SK-N-SH treated with all-trans-retinoic acid at 6 μM for 48 hours (cell line): ENCODE measurements at regions not wholly inside any gene's neighbourhood (a gene's known extent, or its start where the extent isn't known, plus 50 kb on each side); places are given as distances from the start of the nearest gene placed in this dataset.

Source experiments
- CREB5 ChIP-seq: fragments of 250-450 bp; sonication (Bioruptor Pico); IDR thresholded peaks from 2 replicates; pipeline ENCODE4 v1.5.1; 2020; ENCODE audit warnings: low read depth, mild to moderate bottlenecking, moderate library complexity
- CSDC2 ChIP-seq: fragments of 250-450 bp; sonication (Bioruptor Pico); IDR thresholded peaks from 2 replicates; pipeline ENCODE4 v1.5.0; 2020; ENCODE audit warnings: mild to moderate bottlenecking, moderate library complexity
- ISL1 ChIP-seq: fragments of 250-450 bp; sonication (Bioruptor Pico); IDR thresholded peaks from 2 replicates; pipeline ENCODE4 v2.1.2; 2022; ENCODE audit warnings: mild to moderate bottlenecking, moderate library complexity
- PATZ1 ChIP-seq: fragments of 250-450 bp; sonication (Bioruptor Pico); IDR thresholded peaks from 2 replicates; pipeline ENCODE4 v1.8.0; 2020; ENCODE audit warnings: mild to moderate bottlenecking, moderate library complexity, borderline replicate concordance
- RARB ChIP-seq: fragments of 250-450 bp; sonication (Bioruptor Pico); IDR thresholded peaks from 2 replicates; pipeline ENCODE4 v1.8.0; 2021; ENCODE audit warnings: mild to moderate bottlenecking, moderate library complexity
- SNAI2 ChIP-seq: fragments of 250-450 bp; sonication (Bioruptor Pico); IDR thresholded peaks from 2 replicates; pipeline ENCODE4 v1.5.0; 2020; ENCODE audit warnings: mild to moderate bottlenecking, moderate library complexity
- TCF4 ChIP-seq: fragments of 250-450 bp; sonication (Bioruptor Pico); IDR thresholded peaks from 2 replicates; pipeline ENCODE4 v1.8.0; 2021; ENCODE audit warnings: mild to moderate bottlenecking, moderate library complexity, borderline replicate concordance
- TSHZ2 ChIP-seq: fragments of 250-450 bp; sonication (Bioruptor Pico); IDR thresholded peaks from 2 replicates; pipeline ENCODE4 v1.5.0; 2020; ENCODE audit warnings: mild to moderate bottlenecking, moderate library complexity
- ZFP3 ChIP-seq: fragments of 250-450 bp; sonication (Bioruptor Pico); IDR thresholded peaks from 2 replicates; pipeline ENCODE4 v1.5.0; 2020; ENCODE audit warnings: mild to moderate bottlenecking, moderate library complexity
- ZNF565 ChIP-seq: fragments of 450-650 bp; formaldehyde crosslinking; conservative IDR thresholded peaks from 2 replicates; pipeline ENCODE4 v1.5.0; 2020; ENCODE audit warnings: low read depth, mild to moderate bottlenecking, moderate library complexity
- ZNF8 ChIP-seq: fragments of 450-650 bp; formaldehyde crosslinking; IDR thresholded peaks from 2 replicates; pipeline ENCODE4 v1.5.0; 2020; ENCODE audit warnings: mild to moderate bottlenecking, moderate library complexity

GRCh38 chr16:16774389-16774788, 395.4 kb downstream of the NPIPA7 start:
- TF ChIP-seq ZNF565 (CRISPR knock-in tag) (no peak), CREB5 (CRISPR knock-in tag) (no peak), SNAI2 (CRISPR knock-in tag) (no peak), CSDC2 (no peak), ISL1 (CRISPR knock-in tag) (no peak), ZFP3 (no peak), ZNF8 (no peak), TSHZ2 (CRISPR knock-in tag) (no peak), PATZ1 (CRISPR knock-in tag) (no peak), TCF4 (CRISPR knock-in tag) (no peak), RARB (CRISPR knock-in tag) (no peak)
